ENCODE measurements at regions not wholly inside any gene's neighbourhood (a gene's known extent, or its start where the extent isn't known, plus 50 kb on each side); places are given as distances from the start of the nearest gene placed in this dataset.

- no peak overlapping the region for H3K27ac ChIP-seq (ENCODE audit: low read depth in 2 of 2, low read length in 1 of 2)
- no peaks in the 10 kb centered on the region for H3K9me3 ChIP-seq (ENCODE audit: control insufficient read depth in 2 of 2, insufficient read depth in 1 of 2, low read depth in 1 of 2, low read length in 1 of 2)
- 85% methylated on average over 6 of the region's 6 CpGs for WGBS, 2 donors
- no peaks in the 10 kb centered on the region for H3K36me3 ChIP-seq (ENCODE audit: control insufficient read depth in 2 of 2, insufficient read depth in 2 of 2, low read length in 1 of 2)
- H3K4me3 ChIP-seq (ENCODE audit: low read depth in 1 of 2, low read length in 2 of 2) = no peak overlapping the region
- H3K4me1 ChIP-seq (ENCODE audit: control insufficient read depth in 2 of 2, insufficient read depth in 2 of 2, low read length in 1 of 2) = no peaks in the 10 kb centered on the region
- no peaks in the 10 kb centered on the region for H3K27me3 ChIP-seq (ENCODE audit: control insufficient read depth in 1 of 2, insufficient read depth in 2 of 2, low read length in 2 of 2)
These were observed 383.9 kb upstream of the DAB2 start for GRCh38 chr5:39808656-39809055.

- H3K4me1 ChIP-seq (ENCODE audit: control insufficient read depth in 2 of 2, insufficient read depth in 2 of 2, low read length in 1 of 2) = no peaks in the 10 kb centered on the region
- no peaks in the 10 kb centered on the region for H3K36me3 ChIP-seq (ENCODE audit: control insufficient read depth in 2 of 2, insufficient read depth in 2 of 2, low read length in 1 of 2)
- WGBS, 2 donors = 69 to 85% methylated on average over 1 of the region's 1 CpG
- no peaks in the 10 kb centered on the region for H3K27me3 ChIP-seq (ENCODE audit: control insufficient read depth in 1 of 2, insufficient read depth in 2 of 2, low read length in 2 of 2)
- H3K9me3 ChIP-seq (ENCODE audit: control insufficient read depth in 2 of 2, insufficient read depth in 1 of 2, low read depth in 1 of 2, low read length in 1 of 2) = no peaks in the 10 kb centered on the region
- H3K4me3 ChIP-seq (ENCODE audit: low read depth in 1 of 2, low read length in 2 of 2) = no peak overlapping the region
- no peak overlapping the region for H3K27ac ChIP-seq (ENCODE audit: low read depth in 2 of 2, low read length in 1 of 2)
These were observed 376.5 kb upstream of the DAB2 start for GRCh38 chr5:39801306-39801705.

GRCh38 chr5:39800042-39800601 lies 375.3 kb upstream of the DAB2 start:
- Histone ChIP-seq H3K4me1 (ENCODE audit: control insufficient read depth in 2 of 2, insufficient read depth in 2 of 2, low read length in 1 of 2) (no peaks in the 10 kb centered on the region), H3K27me3 (ENCODE audit: control insufficient read depth in 1 of 2, insufficient read depth in 2 of 2, low read length in 2 of 2) (no peaks in the 10 kb centered on the region), H3K27ac (ENCODE audit: low read depth in 2 of 2, low read length in 1 of 2) (no peak overlapping the region), H3K4me3 (ENCODE audit: low read depth in 1 of 2, low read length in 2 of 2) (no peak overlapping the region), H3K36me3 (ENCODE audit: control insufficient read depth in 2 of 2, insufficient read depth in 2 of 2, low read length in 1 of 2) (no peaks in the 10 kb centered on the region), H3K9me3 (ENCODE audit: control insufficient read depth in 2 of 2, insufficient read depth in 1 of 2, low read depth in 1 of 2, low read length in 1 of 2) (no peaks in the 10 kb centered on the region)
- 48 to 52% methylated on average over 3 of the region's 3 CpGs for WGBS, 2 donors

GRCh38 chr5:39799242-39799641 lies 374.5 kb upstream of the DAB2 start:
- no peaks in the 10 kb centered on the region for H3K27me3 ChIP-seq (ENCODE audit: control insufficient read depth in 1 of 2, insufficient read depth in 2 of 2, low read length in 2 of 2)
- no peak overlapping the region for H3K27ac ChIP-seq (ENCODE audit: low read depth in 2 of 2, low read length in 1 of 2)
- H3K4me3 ChIP-seq (ENCODE audit: low read depth in 1 of 2, low read length in 2 of 2) = no peak overlapping the region
- no peaks in the 10 kb centered on the region for H3K4me1 ChIP-seq (ENCODE audit: control insufficient read depth in 2 of 2, insufficient read depth in 2 of 2, low read length in 1 of 2)
- H3K36me3 ChIP-seq (ENCODE audit: control insufficient read depth in 2 of 2, insufficient read depth in 2 of 2, low read length in 1 of 2) = no peaks in the 10 kb centered on the region
- 50 to 52% methylated on average over 2 of the region's 2 CpGs for WGBS, 2 donors
- no peaks in the 10 kb centered on the region for H3K9me3 ChIP-seq (ENCODE audit: control insufficient read depth in 2 of 2, insufficient read depth in 1 of 2, low read depth in 1 of 2, low read length in 1 of 2)

- WGBS, 2 donors = 53 to 54% methylated on average over 5 of the region's 5 CpGs
- H3K27ac ChIP-seq (ENCODE audit: low read depth in 2 of 2, low read length in 1 of 2) = no peak overlapping the region
These were observed 369.9 kb upstream of the DAB2 start for GRCh38 chr5:39794513-39795210.

GRCh38 chr5:39785410-39785809 lies 360.6 kb upstream of the DAB2 start:
- Histone ChIP-seq H3K36me3 (ENCODE audit: control insufficient read depth in 2 of 2, insufficient read depth in 2 of 2, low read length in 1 of 2) (no peaks in the 10 kb centered on the region), H3K27ac (ENCODE audit: low read depth in 2 of 2, low read length in 1 of 2) (no peak overlapping the region), H3K27me3 (ENCODE audit: control insufficient read depth in 1 of 2, insufficient read depth in 2 of 2, low read length in 2 of 2) (no peaks in the 10 kb centered on the region), H3K4me3 (ENCODE audit: low read depth in 1 of 2, low read length in 2 of 2) (no peak overlapping the region), H3K4me1 (ENCODE audit: control insufficient read depth in 2 of 2, insufficient read depth in 2 of 2, low read length in 1 of 2) (no peaks in the 10 kb centered on the region), H3K9me3 (ENCODE audit: control insufficient read depth in 2 of 2, insufficient read depth in 1 of 2, low read depth in 1 of 2, low read length in 1 of 2) (no peaks in the 10 kb centered on the region)
- 92 to 95% methylated on average over 7 of the region's 7 CpGs for WGBS, 2 donors

More at GRCh38 chr5:39794513-39795210, 369.9 kb upstream of the DAB2 start:
- H3K4me1 ChIP-seq (ENCODE audit: control insufficient read depth in 2 of 2, insufficient read depth in 2 of 2, low read length in 1 of 2) = no peaks in the 10 kb centered on the region
- no peaks in the 10 kb centered on the region for H3K36me3 ChIP-seq (ENCODE audit: control insufficient read depth in 2 of 2, insufficient read depth in 2 of 2, low read length in 1 of 2)
- H3K4me3 ChIP-seq (ENCODE audit: low read depth in 1 of 2, low read length in 2 of 2) = no peak overlapping the region
- H3K27me3 ChIP-seq (ENCODE audit: control insufficient read depth in 1 of 2, insufficient read depth in 2 of 2, low read length in 2 of 2) = no peaks in the 10 kb centered on the region
- H3K9me3 ChIP-seq (ENCODE audit: control insufficient read depth in 2 of 2, insufficient read depth in 1 of 2, low read depth in 1 of 2, low read length in 1 of 2) = no peaks in the 10 kb centered on the region

GRCh38 chr5:39783756-39784421 lies 359.1 kb upstream of the DAB2 start:
- H3K9me3 ChIP-seq (ENCODE audit: control insufficient read depth in 2 of 2, insufficient read depth in 1 of 2, low read depth in 1 of 2, low read length in 1 of 2) = no peaks in the 10 kb centered on the region
- no peak overlapping the region for H3K27ac ChIP-seq (ENCODE audit: low read depth in 2 of 2, low read length in 1 of 2)
- no peaks in the 10 kb centered on the region for H3K27me3 ChIP-seq (ENCODE audit: control insufficient read depth in 1 of 2, insufficient read depth in 2 of 2, low read length in 2 of 2)
- no peaks in the 10 kb centered on the region for H3K4me1 ChIP-seq (ENCODE audit: control insufficient read depth in 2 of 2, insufficient read depth in 2 of 2, low read length in 1 of 2)
- WGBS, 2 donors = 63 to 67% methylated on average over 3 of the region's 3 CpGs
- no peak overlapping the region for H3K4me3 ChIP-seq (ENCODE audit: low read depth in 1 of 2, low read length in 2 of 2)
- H3K36me3 ChIP-seq (ENCODE audit: control insufficient read depth in 2 of 2, insufficient read depth in 2 of 2, low read length in 1 of 2) = no peaks in the 10 kb centered on the region

- Histone ChIP-seq H3K9me3 (ENCODE audit: control insufficient read depth in 2 of 2, insufficient read depth in 1 of 2, low read depth in 1 of 2, low read length in 1 of 2) (no peaks in the 10 kb centered on the region), H3K27me3 (ENCODE audit: control insufficient read depth in 1 of 2, insufficient read depth in 2 of 2, low read length in 2 of 2) (no peaks in the 10 kb centered on the region), H3K4me1 (ENCODE audit: control insufficient read depth in 2 of 2, insufficient read depth in 2 of 2, low read length in 1 of 2) (no peaks in the 10 kb centered on the region), H3K4me3 (ENCODE audit: low read depth in 1 of 2, low read length in 2 of 2) (no peak overlapping the region), H3K27ac (ENCODE audit: low read depth in 2 of 2, low read length in 1 of 2) (no peak overlapping the region), H3K36me3 (ENCODE audit: control insufficient read depth in 2 of 2, insufficient read depth in 2 of 2, low read length in 1 of 2) (no peaks in the 10 kb centered on the region)
These were observed 355.6 kb upstream of the DAB2 start for GRCh38 chr5:39780347-39780746.

- no peak overlapping the region for H3K27ac ChIP-seq (ENCODE audit: low read depth in 2 of 2, low read length in 1 of 2)
- H3K9me3 ChIP-seq (ENCODE audit: control insufficient read depth in 2 of 2, insufficient read depth in 1 of 2, low read depth in 1 of 2, low read length in 1 of 2) = no peaks in the 10 kb centered on the region
- H3K36me3 ChIP-seq (ENCODE audit: control insufficient read depth in 2 of 2, insufficient read depth in 2 of 2, low read length in 1 of 2) = no peaks in the 10 kb centered on the region
- no peaks in the 10 kb centered on the region for H3K4me1 ChIP-seq (ENCODE audit: control insufficient read depth in 2 of 2, insufficient read depth in 2 of 2, low read length in 1 of 2)
- no peaks in the 10 kb centered on the region for H3K27me3 ChIP-seq (ENCODE audit: control insufficient read depth in 1 of 2, insufficient read depth in 2 of 2, low read length in 2 of 2)
- 91 to 95% methylated on average over 1 of the region's 1 CpG for WGBS, 2 donors
- no peak overlapping the region for H3K4me3 ChIP-seq (ENCODE audit: low read depth in 1 of 2, low read length in 2 of 2)
These were observed 355.1 kb upstream of the DAB2 start for GRCh38 chr5:39779831-39780230.

Measured in esophagus (tissue), 2 donors.